CD14-positive monocyte (primary cell): ENCODE measurements at regions not wholly inside any gene's neighbourhood (a gene's known extent, or its start where the extent isn't known, plus 50 kb on each side); places are given as distances from the start of the nearest gene placed in this dataset.

Experiments
- DNase-seq, 3 donors: peaks; one replicate each; pipeline ENCODE4 v3.0.0-alpha.2; 2011 to 2022
- H2AFZ ChIP-seq: 2 replicates; pipeline ENCODE4 v1.6.0; 2012; ENCODE audit warnings: mild to moderate bottlenecking, low read depth, low read length, inconsistent platforms; ENCODE audit not compliant: insufficient read depth, poor library complexity, severe bottlenecking
- H3K27ac ChIP-seq, 2 donors: 1 replicate in 1 of 2; 2 replicates in 1 of 2; pipeline ENCODE4 v1.5.1; 2012 to 2013; ENCODE audit warnings: low read length in 2 of 2, control low read depth in 1 of 2, inconsistent platforms in 1 of 2, low read depth in 1 of 2, mild to moderate bottlenecking in 1 of 2
- H3K27me3 ChIP-seq, 2 donors: one replicate each; pipeline versions ENCODE4 v1.6.0 to v1.6.1; 2011 to 2013; ENCODE audit warnings: low read length in 2 of 2; ENCODE audit not compliant: control insufficient read depth in 2 of 2, insufficient read depth in 2 of 2
- H3K36me3 ChIP-seq, 2 donors: replicated peaks in 1 of 2; 1 replicate in 1 of 2; 2 replicates in 1 of 2; pipeline versions ENCODE4 v1.5.1 to v1.6.1; 2012 to 2013; ENCODE audit warnings: low read length in 2 of 2, control low read depth in 1 of 2, inconsistent platforms in 1 of 2, mild to moderate bottlenecking in 1 of 2; ENCODE audit not compliant: insufficient read depth in 2 of 2, control insufficient read depth in 1 of 2
- H3K4me1 ChIP-seq, 2 donors: 1 replicate in 1 of 2; 2 replicates in 1 of 2; pipeline versions ENCODE4 v1.5.1 to v1.6.1; 2012 to 2013; ENCODE audit warnings: low read length in 2 of 2, control low read depth in 1 of 2, inconsistent platforms in 1 of 2, mild to moderate bottlenecking in 1 of 2, moderate library complexity in 1 of 2; ENCODE audit not compliant: insufficient read depth in 2 of 2, control insufficient read depth in 1 of 2
- H3K4me2 ChIP-seq: replicated peaks from 2 replicates; pipeline ENCODE3; 2012; ENCODE audit warnings: low read length, moderate library complexity, mild to moderate bottlenecking; ENCODE audit not compliant: poor library complexity, severe bottlenecking; ENCODE audit errors: extremely low read depth
- H3K4me3 ChIP-seq, 3 experiments: fragments of 200-600 bp in 1 of 3; sonication (generic) in 1 of 3; replicated peaks in 1 of 3; 1 replicate in 2 of 3; 2 replicates in 1 of 3; pipeline ENCODE4 v1.5.1; 2011 to 2013; ENCODE audit warnings: low read length in 3 of 3, mild to moderate bottlenecking in 3 of 3, control low read depth in 2 of 3, low read depth in 2 of 3, inconsistent platforms in 1 of 3, moderate library complexity in 1 of 3
- H3K79me2 ChIP-seq: 2 replicates; pipeline ENCODE4 v1.6.0; 2012; ENCODE audit warnings: mild to moderate bottlenecking, control low read depth, inconsistent platforms, low read length, moderate library complexity; ENCODE audit not compliant: insufficient read depth
- H3K9ac ChIP-seq: 2 replicates; pipeline ENCODE4 v1.6.0; 2017; ENCODE audit warnings: low read length, mild to moderate bottlenecking; ENCODE audit not compliant: insufficient read depth, poor library complexity, severe bottlenecking
- H3K9me3 ChIP-seq, 2 donors: replicated peaks in 1 of 2; 1 replicate in 1 of 2; 2 replicates in 1 of 2; pipeline versions ENCODE4 v1.5.1 to v1.6.1; 2012 to 2013; ENCODE audit warnings: low read length in 2 of 2, control low read depth in 1 of 2; ENCODE audit not compliant: control insufficient read depth in 1 of 2, insufficient read depth in 1 of 2
- H4K20me1 ChIP-seq: 2 replicates; pipeline ENCODE4 v1.6.0; 2012; ENCODE audit warnings: mild to moderate bottlenecking, low read length, control low read depth, moderate library complexity; ENCODE audit not compliant: insufficient read depth
- H3K27ac Mint-ChIP-seq, 7 donors: one replicate each; pipeline ENCODE4 v1.8.0; 2020; ENCODE audit warnings: mild to moderate bottlenecking in 7 of 7, mixed read lengths in 7 of 7, moderate library complexity in 6 of 7, inconsistent platforms in 2 of 7
- H3K27me3 Mint-ChIP-seq, 3 donors: one replicate each; pipeline ENCODE4 v1.8.0; 2021 to 2022; ENCODE audit warnings: low read depth in 3 of 3, mild to moderate bottlenecking in 3 of 3, mixed read lengths in 3 of 3, moderate library complexity in 3 of 3, inconsistent platforms in 1 of 3
- H3K36me3 Mint-ChIP-seq, 2 donors: one replicate each; pipeline ENCODE4 v1.8.0; 2020; ENCODE audit warnings: mixed read lengths in 2 of 2, inconsistent platforms in 1 of 2, mild to moderate bottlenecking in 1 of 2
- H3K4me1 Mint-ChIP-seq: one replicate; pipeline ENCODE4 v1.8.0; 2020; ENCODE audit warnings: mild to moderate bottlenecking, mixed read lengths
- H3K4me3 Mint-ChIP-seq, 2 donors: one replicate each; pipeline ENCODE4 v1.8.0; 2020; ENCODE audit warnings: mild to moderate bottlenecking in 2 of 2, mixed read lengths in 2 of 2, moderate library complexity in 1 of 2
- H3K9me3 Mint-ChIP-seq, 7 donors: one replicate each; pipeline ENCODE4 v1.8.0; 2020 to 2022; ENCODE audit warnings: mixed read lengths in 7 of 7, mild to moderate bottlenecking in 6 of 7, moderate library complexity in 6 of 7, inconsistent platforms in 2 of 7
- WGBS: methylation state at CpG from one replicate; pipeline ENCODE4 v1.1.5; 2013; ENCODE audit warnings: missing lambda C conversion rate; ENCODE audit not compliant: insufficient coverage; 5-methylcytosine and 5-hydroxymethylcytosine counted together
- intact Hi-C, 2 donors: fragments of 100-400 bp; cut with micrococcal nuclease; formaldehyde crosslinking; loops; one replicate each; pipeline versions ENCODE4 v1.15.0 to v1.15.1; 2023
- TF ChIP-seq, protein P1 (sequence below): fragments of 200-600 bp; IDR thresholded peaks from one replicate; pipeline ENCODE4 v1.8.0; 2022; ENCODE audit warnings: antibody characterized with exemption, mild to moderate bottlenecking

DNA sequence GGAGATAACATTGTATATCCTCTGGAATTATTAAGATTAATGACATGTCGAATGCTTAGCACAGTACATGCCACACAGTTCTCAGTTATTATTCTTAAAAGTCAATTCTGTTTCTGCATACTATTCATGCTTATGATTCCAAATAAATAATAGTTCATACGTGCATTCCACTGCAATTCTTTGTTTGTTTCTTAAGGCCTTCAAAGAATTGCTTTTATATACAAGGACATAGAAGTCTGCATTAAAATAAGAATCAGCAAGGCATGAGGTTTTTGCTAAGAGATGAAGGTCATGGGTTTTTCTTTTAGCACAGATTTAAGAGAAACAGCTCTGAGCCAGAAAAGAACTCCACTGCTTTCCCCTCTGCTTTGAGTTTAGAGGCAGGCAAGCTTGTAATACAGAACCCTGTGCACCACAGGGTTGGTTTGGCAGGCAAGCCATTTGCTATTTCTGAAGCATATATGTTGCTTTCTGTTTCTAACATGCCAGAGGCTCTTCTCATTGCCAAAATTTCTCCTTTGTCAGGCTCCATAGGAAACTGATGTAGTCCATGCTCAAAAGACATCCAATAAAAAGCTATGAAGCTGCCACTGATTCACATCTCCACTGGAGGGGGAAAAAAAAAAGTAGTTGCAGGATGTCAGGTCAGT is 420.6 kb upstream of the TYRP1 start:
- H3K27ac ChIP-seq, result no peak overlapping the region
- TF ChIP-seq, protein P1, sequence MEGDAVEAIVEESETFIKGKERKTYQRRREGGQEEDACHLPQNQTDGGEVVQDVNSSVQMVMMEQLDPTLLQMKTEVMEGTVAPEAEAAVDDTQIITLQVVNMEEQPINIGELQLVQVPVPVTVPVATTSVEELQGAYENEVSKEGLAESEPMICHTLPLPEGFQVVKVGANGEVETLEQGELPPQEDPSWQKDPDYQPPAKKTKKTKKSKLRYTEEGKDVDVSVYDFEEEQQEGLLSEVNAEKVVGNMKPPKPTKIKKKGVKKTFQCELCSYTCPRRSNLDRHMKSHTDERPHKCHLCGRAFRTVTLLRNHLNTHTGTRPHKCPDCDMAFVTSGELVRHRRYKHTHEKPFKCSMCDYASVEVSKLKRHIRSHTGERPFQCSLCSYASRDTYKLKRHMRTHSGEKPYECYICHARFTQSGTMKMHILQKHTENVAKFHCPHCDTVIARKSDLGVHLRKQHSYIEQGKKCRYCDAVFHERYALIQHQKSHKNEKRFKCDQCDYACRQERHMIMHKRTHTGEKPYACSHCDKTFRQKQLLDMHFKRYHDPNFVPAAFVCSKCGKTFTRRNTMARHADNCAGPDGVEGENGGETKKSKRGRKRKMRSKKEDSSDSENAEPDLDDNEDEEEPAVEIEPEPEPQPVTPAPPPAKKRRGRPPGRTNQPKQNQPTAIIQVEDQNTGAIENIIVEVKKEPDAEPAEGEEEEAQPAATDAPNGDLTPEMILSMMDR, result no peak
- H2AFZ ChIP-seq, result no peak overlapping the region
- Mint-ChIP-seq H3K27me3 (no peaks in the 10 kb centered on the region), H3K4me1 (no peaks in the 10 kb centered on the region), H3K27ac (no peak overlapping the region), H3K36me3 (no peaks in the 10 kb centered on the region), H3K9me3 (peaks cover 0 to 9% (median 3%) of the 10 kb centered on the region in 7 donors), H3K4me3 (no peak overlapping the region)
- intact Hi-C loops, result no loop called here
- no peaks in the 10 kb centered on the region for H4K20me1 ChIP-seq
- no peak overlapping the region for H3K4me3 ChIP-seq
- no peak for DNase-seq
- WGBS, result no CpG with 5 or more reads among the region's 2 CpGs
- no peaks in the 10 kb centered on the region for H3K79me2 ChIP-seq
- no peaks in the 10 kb centered on the region for H3K4me1 ChIP-seq
- H3K27me3 ChIP-seq, result no peaks in the 10 kb centered on the region
- no peak overlapping the region for H3K9ac ChIP-seq
- H3K36me3 ChIP-seq, result no peaks in the 10 kb centered on the region
- H3K4me2 ChIP-seq, result no peak overlapping the region
- peaks cover 0 to 3% of the 10 kb centered on the region in 2 donors for H3K9me3 ChIP-seq

DNA sequence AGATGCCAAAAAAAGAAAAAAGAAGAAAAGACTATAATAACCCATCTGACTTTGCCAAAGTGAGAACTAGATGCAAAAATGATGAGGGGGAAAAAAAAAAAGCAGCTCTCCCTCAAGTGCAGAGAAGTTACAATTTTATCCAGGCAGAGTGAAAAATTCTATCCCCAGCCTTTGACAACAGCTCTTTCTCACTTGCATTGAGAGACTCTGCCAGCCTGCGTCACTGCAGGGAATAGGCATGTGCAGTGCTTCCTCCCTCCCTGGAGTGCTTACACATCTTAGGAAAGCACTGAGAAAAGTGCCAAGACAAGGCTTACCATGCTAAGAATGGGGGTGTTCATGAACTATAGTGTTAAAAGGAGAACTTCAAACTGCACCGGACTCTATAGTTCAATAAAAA is 418.6 kb upstream of the TYRP1 start:
- H3K36me3 ChIP-seq, result no peaks in the 10 kb centered on the region
- H4K20me1 ChIP-seq, result no peaks in the 10 kb centered on the region
- intact Hi-C loops, result no loop called here
- H3K27me3 Mint-ChIP-seq, result no peaks in the 10 kb centered on the region
- H3K27ac ChIP-seq, result no peak overlapping the region
- H3K79me2 ChIP-seq, result no peaks in the 10 kb centered on the region
- no peak overlapping the region for H3K4me2 ChIP-seq
- TF ChIP-seq, protein P1, result no peak
- no peak overlapping the region for H3K4me3 ChIP-seq
- no peak overlapping the region for H2AFZ ChIP-seq
- no peaks in the 10 kb centered on the region for H3K27me3 ChIP-seq
- H3K4me1 ChIP-seq, result no peaks in the 10 kb centered on the region
- no peaks in the 10 kb centered on the region for H3K4me1 Mint-ChIP-seq
- no peak overlapping the region for H3K27ac Mint-ChIP-seq
- peaks cover 0 to 3% of the 10 kb centered on the region in 2 donors for H3K9me3 ChIP-seq
- H3K9ac ChIP-seq, result no peak overlapping the region
- WGBS, result 44% methylated on average over 1 of the region's 2 CpGs
- H3K4me3 Mint-ChIP-seq, result no peak overlapping the region
- H3K9me3 Mint-ChIP-seq, result peaks cover 0 to 9% (median 2%) of the 10 kb centered on the region in 7 donors
- DNase-seq, result no peak
- H3K36me3 Mint-ChIP-seq, result no peaks in the 10 kb centered on the region
